HG03457 (cell line): ENCODE measurements at regions not wholly inside any gene's neighbourhood (a gene's known extent, or its start where the extent isn't known, plus 50 kb on each side); places are given as distances from the start of the nearest gene placed in this dataset.

Experiments
- ATAC-seq: cut with Tn5 transposase; IDR thresholded peaks from one replicate; pipeline ENCODE4 v1.9.1; 2021; ENCODE audit warnings: moderate number of reproducible peaks; ENCODE audit not compliant: unreplicated experiment

DNA sequence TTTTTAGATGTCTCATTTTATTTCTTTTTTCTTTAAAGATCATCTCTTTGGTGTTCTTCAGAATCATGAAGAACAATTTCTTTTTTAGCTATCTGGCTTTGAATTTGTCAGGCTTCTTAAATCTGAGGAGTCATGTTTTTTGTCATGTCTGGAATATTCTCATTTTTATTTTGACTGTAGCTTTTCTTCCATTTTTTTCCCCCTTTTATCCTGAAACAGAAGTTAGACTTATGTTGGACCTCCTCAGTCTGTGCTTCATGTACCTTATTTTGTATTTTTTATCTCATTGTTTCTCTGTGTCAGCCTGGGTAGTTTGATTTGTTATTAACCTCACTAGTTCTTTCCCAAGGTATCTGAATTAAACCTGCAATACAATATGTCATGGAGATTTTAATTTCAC lies 319.2 kb upstream of the ADGRL4 start:
- ATAC-seq, result no peak

DNA sequence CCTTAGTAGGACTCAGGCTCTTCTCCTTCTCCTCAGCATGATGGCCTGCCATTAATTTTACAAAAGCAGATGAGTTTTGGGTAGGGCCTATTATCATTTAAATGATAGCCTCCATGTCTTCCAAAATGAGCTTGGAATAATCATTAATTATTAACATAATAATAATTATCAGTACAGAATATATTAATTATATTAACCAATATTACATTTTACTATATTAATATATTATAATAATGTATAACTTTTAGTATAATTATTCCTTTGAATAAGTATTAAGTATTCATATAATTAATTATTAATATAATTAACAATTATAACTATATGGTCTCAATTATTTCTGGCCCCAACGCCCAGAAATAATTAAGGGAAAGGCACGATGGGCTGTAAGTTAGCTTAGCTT lies 318.6 kb upstream of the ADGRL4 start:
- no peak for ATAC-seq

DNA sequence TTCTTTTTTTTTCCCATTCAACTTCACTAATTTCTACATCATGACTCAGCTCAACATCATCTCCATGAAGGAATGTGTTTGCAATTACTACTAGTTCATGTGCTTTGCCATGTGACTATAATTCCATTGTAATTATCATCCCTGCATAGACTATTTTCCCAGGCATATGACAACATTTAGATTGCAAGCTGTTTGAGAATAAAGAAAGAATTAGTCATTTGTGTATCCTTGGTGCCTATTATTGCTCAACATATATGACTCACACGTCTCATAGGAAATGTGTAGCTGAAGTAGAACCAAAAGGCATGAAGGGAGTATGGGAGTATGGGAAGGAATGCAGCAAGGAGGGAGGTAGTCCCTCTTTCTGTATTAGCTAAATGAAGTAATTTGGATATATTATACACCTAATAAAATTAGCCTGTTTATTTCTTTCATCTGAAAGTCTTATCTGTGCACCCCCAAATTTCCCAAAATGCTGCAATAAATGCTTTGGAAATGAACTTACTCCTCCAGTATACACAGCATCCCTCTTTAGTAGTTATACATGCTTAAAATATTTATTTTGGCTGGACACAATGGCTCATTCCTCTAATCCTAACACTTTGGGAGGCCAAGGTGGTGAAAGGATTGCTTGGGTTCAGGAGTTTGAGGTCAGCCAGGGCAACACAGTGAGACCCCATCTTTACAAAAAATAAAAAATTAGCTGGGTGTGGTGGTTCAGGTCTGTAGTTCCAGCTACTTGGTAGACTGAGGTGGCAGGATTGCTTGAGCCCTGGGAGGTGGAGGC lies 316.9 kb upstream of the ADGRL4 start:
- no peak for ATAC-seq

DNA sequence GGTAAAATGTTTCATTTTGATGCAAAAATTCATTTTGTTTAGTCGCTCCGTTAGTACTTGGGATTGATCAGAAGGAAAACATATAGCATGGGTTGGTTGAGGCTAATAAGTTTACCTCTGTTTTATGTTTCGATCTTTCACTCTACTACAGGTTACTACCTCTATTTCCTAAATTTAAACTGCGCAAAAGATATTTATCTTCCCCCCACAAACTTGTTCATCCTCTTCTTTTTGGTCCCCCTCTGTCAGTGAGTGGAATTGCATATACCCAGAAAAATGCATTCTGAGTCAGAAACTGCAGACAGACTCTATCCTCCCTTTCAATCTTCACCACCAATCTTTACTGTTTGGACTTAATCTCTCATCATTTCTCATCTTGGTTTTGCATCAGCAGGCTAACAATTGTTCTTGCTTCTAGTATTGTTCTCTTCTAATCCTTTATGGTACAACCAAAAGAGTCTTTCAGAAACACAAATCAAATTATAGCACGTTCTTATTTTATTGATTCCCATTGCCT lies 316.0 kb upstream of the ADGRL4 start:
- ATAC-seq, result no peak

DNA sequence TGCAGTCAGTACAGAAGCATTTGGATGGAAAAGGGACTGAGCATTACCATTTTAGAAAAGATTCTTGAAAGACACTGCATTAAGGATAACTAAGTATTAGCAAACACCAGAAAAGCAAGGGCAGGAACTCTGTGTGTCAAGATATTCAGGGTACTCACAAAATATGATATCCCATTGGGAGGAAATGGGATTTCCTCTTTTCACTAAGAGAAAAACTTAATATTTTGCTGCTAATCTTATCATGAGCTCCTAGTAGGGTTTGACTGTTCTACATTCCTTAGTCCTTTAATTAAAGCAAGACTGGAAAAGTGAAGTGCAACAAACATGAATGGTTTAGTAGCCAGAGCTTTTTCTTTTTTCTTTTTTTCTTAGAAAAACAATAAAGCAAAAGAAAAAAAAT lies 305.9 kb upstream of the ADGRL4 start:
- ATAC-seq, result no peak

GRCh38 chr1:79310609-79311008 lies 304.1 kb upstream of the ADGRL4 start:
- ATAC-seq, result no peak

DNA sequence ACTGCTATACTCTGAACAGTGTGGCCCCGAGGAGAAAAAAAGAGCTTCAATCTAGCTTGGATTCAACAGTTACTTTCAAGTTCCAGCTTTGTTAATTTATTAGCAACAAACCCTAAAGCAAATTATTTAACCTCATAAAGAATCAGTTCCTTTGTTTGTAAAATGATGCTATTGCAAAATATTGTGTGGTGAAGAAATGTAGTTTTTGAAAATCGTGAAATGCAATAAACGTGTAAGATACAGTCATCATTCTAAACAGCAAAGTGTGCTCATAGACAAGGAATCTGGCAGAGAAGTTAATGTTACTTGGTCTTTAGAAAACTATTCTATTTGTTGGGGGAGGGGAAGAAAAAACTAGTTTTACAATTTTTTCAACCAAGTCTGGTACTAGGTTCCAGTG lies 297.6 kb upstream of the ADGRL4 start:
- ATAC-seq, result no peak

DNA sequence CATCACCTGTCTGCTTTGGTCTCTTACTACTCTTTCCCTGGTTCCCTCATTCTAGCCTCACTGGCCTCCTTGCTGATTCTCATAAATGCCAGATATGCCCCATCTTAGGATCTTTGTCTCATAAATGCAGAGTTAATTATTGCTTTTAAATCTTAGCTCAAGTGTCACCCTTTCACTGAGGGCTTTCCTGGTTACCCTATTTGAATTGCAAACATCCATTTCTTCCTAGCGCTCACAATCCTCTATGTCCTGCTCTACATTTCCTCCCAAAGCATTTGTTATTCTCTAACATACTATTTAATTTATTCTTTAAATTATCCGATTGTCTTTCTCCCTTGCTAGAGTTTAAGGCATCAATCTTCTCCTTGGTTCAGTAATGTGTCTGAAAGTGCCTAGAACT lies 296.5 kb upstream of the ADGRL4 start:
- no peak for ATAC-seq

GRCh38 chr1:79302380-79302930 lies 295.9 kb upstream of the ADGRL4 start:
- no peak for ATAC-seq

DNA sequence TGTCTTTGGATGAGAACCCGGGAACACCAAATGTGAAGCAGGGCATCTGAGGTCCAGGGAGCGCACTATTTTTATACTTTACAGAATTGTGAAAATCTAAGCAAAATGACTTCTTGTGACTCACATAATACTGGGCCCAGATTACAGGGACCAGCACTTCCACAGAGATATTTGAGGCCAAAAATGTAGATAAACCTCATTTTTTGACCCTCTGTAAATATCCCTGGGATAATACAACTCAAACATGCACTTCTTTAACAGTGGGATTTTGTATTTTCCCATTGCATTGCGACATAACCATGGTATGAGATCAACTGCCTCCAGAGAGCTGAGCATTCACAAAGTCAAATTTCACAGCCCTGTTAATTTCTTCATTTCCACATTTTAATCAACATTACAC lies 289.4 kb upstream of the ADGRL4 start:
- no peak for ATAC-seq

GRCh38 chr1:79293611-79294010 lies 287.1 kb upstream of the ADGRL4 start:
- no peak for ATAC-seq

GRCh38 chr1:79290927-79291474 lies 284.5 kb upstream of the ADGRL4 start:
- ATAC-seq, result no peak

- no peak for ATAC-seq
Observed at GRCh38 chr1:79287982-79288381, 281.5 kb upstream of the ADGRL4 start.

GRCh38 chr1:79285667-79286066 lies 279.1 kb upstream of the ADGRL4 start:
- no peak for ATAC-seq

DNA sequence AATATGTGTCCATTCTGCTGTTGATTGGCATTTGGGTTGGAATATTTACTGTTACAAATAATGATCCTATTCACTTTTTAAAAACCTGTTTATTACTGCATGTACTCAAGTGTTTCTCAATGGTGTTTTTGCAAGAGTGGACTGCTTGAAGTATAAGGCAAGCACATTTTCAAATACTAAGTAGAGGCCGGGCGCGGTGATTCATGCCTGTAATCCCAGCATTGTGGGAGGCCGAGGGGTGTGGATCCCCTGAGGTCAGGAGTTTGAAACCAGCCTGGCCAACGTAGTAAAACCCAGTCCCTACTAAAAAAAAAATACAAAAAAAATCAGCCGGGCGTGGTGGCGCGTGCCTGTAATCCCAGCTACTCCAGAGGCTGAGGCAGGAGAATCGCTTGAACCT lies 276.9 kb upstream of the ADGRL4 start:
- no peak for ATAC-seq

- ATAC-seq, result no peak
Observed at GRCh38 chr1:79281442-79281841, 274.9 kb upstream of the ADGRL4 start.

- no peak for ATAC-seq
Observed at GRCh38 chr1:79271759-79272158, 265.2 kb upstream of the ADGRL4 start.

DNA sequence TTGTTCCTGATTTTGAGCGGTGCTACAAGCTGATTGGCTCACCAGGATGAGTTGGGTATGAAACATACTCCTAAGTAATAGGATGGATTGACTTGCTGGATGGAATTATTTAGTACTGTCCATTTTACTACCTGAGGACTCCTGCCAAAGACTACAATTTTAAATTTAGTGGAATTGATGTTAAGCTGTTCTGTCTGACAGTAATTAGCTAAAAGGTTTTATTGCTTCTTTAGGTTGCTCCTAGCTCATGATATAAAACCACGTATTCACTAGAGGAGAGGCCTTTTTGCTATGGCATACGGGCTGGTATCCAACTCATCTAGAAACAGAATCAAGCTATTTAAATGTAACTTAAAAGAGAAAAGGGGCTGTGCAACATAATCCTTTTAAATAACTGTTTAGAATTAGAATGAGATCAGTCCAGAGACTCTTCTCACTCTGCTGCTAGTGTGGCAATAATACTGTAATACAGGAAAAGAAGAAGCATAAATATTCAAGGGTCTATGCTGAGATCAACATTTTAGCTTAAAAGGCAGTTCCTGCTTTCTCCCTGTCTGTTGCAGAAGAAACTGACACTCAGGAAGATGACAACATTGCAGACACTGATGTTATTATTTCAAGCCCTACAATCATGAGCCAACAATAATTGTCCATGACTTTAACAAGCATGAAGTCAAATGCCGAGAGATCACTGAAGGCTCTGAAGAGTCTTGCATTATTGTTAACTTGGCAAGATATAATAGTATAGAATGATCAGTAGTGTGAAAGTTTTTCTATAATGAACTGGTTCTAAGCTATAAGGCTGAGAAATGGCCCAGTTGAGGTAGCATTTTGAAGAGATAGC lies 258.7 kb upstream of the ADGRL4 start:
- no peak for ATAC-seq

DNA sequence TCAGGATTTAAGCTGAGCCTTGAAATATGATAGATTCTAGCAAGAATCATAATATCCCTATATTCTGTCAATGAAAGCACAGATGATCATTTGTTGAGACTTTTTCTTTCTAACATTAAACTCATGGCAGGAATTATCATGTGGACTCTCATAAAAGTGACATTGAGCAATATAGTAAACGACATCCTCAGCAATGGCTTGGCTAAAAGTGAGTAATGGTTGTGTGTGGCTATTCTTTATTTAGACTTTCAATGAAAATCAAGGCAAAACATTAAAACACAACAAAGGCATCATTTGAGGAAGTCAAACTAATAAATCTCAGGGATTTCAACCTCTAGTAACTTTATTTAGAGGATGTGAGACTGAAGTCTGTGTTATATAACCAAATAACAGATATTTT lies 257.8 kb upstream of the ADGRL4 start:
- no peak for ATAC-seq

DNA sequence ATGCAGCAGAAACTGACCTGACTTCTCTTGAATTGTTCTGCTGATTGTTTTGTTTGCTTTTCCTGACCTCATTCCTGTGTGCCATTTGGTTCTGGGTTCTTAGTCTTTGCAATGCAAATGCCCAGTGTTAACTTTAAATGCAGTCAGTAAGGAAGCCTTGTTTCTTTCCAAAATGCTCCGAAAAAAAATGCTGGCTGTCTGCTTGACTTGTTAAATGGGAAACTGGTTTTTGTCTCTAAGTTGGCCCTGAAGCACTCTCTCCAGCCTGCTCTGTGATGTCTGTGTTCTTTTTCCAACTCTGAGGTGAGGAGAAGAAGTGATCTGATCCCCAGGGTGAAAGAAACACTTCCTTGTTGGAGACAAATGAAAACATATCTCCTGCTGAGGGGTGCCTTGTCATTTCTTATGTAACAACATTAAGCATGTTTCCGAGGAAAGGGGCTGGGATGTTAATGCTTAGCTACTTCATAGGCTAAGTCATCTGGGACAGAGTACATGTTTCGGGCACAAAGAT lies 256.3 kb upstream of the ADGRL4 start:
- no peak for ATAC-seq
